ENCODE measurements at regions not wholly inside any gene's neighbourhood (a gene's known extent, or its start where the extent isn't known, plus 50 kb on each side); places are given as distances from the start of the nearest gene placed in this dataset.

DNA sequence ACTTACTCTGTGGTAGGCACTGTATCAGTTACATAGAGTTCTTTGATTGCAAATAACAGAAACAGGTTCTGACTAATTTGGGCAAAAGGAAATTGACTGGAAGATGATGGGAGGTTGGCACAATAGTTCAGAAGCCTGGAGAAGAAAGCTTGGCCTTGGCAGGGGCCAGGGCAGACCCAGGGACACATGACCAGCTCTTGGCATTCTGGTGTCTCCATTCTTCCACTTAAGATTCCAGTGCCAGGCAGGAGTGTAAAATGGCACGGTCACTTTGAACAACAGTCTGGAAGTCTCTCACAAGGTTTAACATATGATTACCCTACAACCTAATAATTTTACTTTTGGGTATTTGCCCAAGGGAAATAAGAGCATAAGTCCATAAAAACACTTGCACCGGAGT, 175.9 kb downstream of the BCOR start (continued):
- TF ChIP-seq CTCF (IDR thresholded peaks at IDR 0.05) = no peak
- no peak for TF ChIP-seq JUND (IDR thresholded peaks at IDR 0.05)
- TF ChIP-seq MEF2A (IDR thresholded peaks at IDR 0.05; ENCODE audit: borderline replicate concordance, low read depth) = no peak
- TF ChIP-seq NRF1 (IDR thresholded peaks at IDR 0.05; ENCODE audit: low read depth, low read length) = no peak
- TF ChIP-seq EZH2phosphoT487 (IDR thresholded peaks at IDR 0.05; ENCODE audit: borderline replicate concordance, low read depth) = no peak
- no peak for TF ChIP-seq GABPA (IDR thresholded peaks at IDR 0.05; ENCODE audit: low read depth)
- no peak for TF ChIP-seq FOXM1 (IDR thresholded peaks at IDR 0.05; ENCODE audit: low read depth)

DNA sequence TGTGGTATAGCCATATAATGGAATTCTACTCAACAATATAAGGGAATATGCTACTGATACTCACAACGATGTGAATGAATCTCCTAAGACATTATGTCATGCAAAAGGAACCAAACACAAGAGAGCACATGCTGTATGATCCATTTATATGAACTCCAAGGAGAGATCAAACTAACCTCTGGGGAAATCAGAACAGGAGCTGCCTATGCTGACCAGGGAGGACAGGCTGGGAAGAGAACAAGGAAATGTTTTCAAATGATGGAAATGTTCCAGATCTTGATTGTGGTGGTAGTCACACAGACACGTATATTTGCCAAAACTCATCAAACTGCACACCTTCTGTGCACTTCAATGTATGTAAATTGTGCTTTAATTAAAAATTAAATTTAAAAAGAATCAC, 175.3 kb downstream of the BCOR start:
- H3F3A ChIP-seq (replicated peaks; ENCODE audit: insufficient read depth) = no peaks in the 10 kb centered on the region
- no peaks in the 10 kb centered on the region for H3K36me3 ChIP-seq (replicated peaks in 1 of 2; ENCODE audit: control insufficient read depth in 1 of 2, insufficient read depth in 2 of 2, low read length in 1 of 2)
- H3K4me3 ChIP-seq (ENCODE audit: low read depth in 2 of 2, low read length in 1 of 2) = no peak overlapping the region
- H3K4me1 ChIP-seq (ENCODE audit: control insufficient read depth in 1 of 2, insufficient read depth in 2 of 2, low read depth in 1 of 2, low read length in 1 of 2) = no peaks in the 10 kb centered on the region; a peak in 1 of 4 replicates
- ChIA-PET POLR2A (no interaction called here), CTCF (no interaction called here)
- no peaks in the 10 kb centered on the region for H4K20me1 ChIP-seq (ENCODE audit: insufficient read depth)
- no peaks in the 10 kb centered on the region for H3K79me2 ChIP-seq (ENCODE audit: insufficient read depth)
- TF ChIP-seq CTCF (IDR thresholded peaks at IDR 0.05) (no peak), EP300 (IDR thresholded peaks at IDR 0.05; ENCODE audit: borderline replicate concordance in 1 of 2, low read depth in 1 of 2, low read length in 1 of 2) (no peak), FOXJ3 (CRISPR knock-in tag; IDR thresholded peaks at IDR 0.05) (no peak), SMC3 (IDR thresholded peaks at IDR 0.05; ENCODE audit: low read depth, low read length) (no peak), SIN3A (IDR thresholded peaks at IDR 0.05; ENCODE audit: borderline replicate concordance, low read depth, low read length) (no peak), POLR2AphosphoS5 (IDR thresholded peaks at IDR 0.05; ENCODE audit: low read depth, low read length) (no peak), IRF3 (IDR thresholded peaks at IDR 0.05; ENCODE audit: low read depth, low read length) (no peak), ZBTB33 (IDR thresholded peaks at IDR 0.05; ENCODE audit: borderline replicate concordance, low read depth) (no peak)
- H3K9me3 ChIP-seq = no peaks in the 10 kb centered on the region
- H2AFZ ChIP-seq (ENCODE audit: low read depth) = no peak overlapping the region
- no peak overlapping the region for H3K9ac ChIP-seq
- peaks cover 12% of the 10 kb centered on the region for H3K27me3 ChIP-seq (ENCODE audit: insufficient read depth)
- no peak for DNase-seq
- 23% methylated on average over 2 of the region's 2 CpGs for WGBS (ENCODE audit: low lambda C conversion rate)
- H3K9me2 ChIP-seq = no peaks in the 10 kb centered on the region
- H3K27ac ChIP-seq (ENCODE audit: low read depth in 2 of 2, low read length in 1 of 2) = no peak overlapping the region
- no peak overlapping the region for H3K4me2 ChIP-seq
